22Rv1 (cell line): ENCODE measurements at regions not wholly inside any gene's neighbourhood (a gene's known extent, or its start where the extent isn't known, plus 50 kb on each side); places are given as distances from the start of the nearest gene placed in this dataset.

Source experiments
- CTCF ChIP-seq: fragments of 450-650 bp; IDR thresholded peaks from 2 replicates; pipeline ENCODE4 v1.5.1; 2017; ENCODE audit warnings: mild to moderate bottlenecking
- ZFX ChIP-seq: fragments of 450-650 bp; IDR thresholded peaks from 2 replicates; pipeline ENCODE4 v1.6.1; 2017; ENCODE audit warnings: antibody characterized with exemption, borderline replicate concordance

DNA sequence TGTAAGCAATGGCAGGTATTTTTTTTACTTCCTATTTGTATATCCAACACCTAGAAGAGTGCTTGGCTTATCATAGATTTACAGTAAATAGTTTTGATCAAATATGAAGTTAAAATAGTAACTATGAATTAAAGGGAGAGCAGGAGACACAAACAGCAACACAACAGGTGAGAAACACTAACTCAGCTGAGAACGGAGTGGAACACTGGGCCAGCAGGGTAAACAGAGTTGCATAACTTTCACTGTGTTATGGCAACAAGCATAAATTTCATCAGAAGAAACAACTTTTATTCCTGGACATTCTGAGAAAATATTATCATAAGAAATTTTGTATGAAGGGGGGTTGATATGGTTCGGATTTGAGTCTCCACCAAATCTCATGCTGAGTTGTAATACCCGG lies 52.2 kb upstream of the SMIM30 start:
- TF ChIP-seq CTCF (no peak), ZFX (no peak)
